Caco-2 (cell line): ENCODE measurements at regions not wholly inside any gene's neighbourhood (a gene's known extent, or its start where the extent isn't known, plus 50 kb on each side); places are given as distances from the start of the nearest gene placed in this dataset.

Source experiments
- BruUV-seq: library from RNA; stranded (reverse); fragments of 400-500 nt; replicated peaks from 2 replicates; lab custom pipeline; 2021; lab: Mats Ljungman, UMichigan
- CTCF ChIA-PET: fragments of 300-600 bp; sonication (Branson Sonifier 250); formaldehyde crosslinking; loops from one replicate; lab custom pipeline; 2022; ENCODE audit warnings: antibody characterized with exemption; lab: Charles Lee
- POLR2A ChIA-PET: fragments of 300-600 bp; sonication (Branson Sonifier 250); formaldehyde crosslinking; loops from one replicate; lab custom pipeline; 2022; ENCODE audit warnings: antibody characterized with exemption; lab: Charles Lee
- DNase-seq, 2 experiments: peaks; one replicate each; pipeline versions ENCODE4 v3.0.0 to v3.0.0-alpha.2; 2020 to 2022
- H3K27me3 ChIP-seq: replicated peaks from 2 replicates; pipeline ENCODE4 v1.6.0; 2011; ENCODE audit warnings: low read length; ENCODE audit not compliant: control insufficient read depth, insufficient read depth
- H3K36me3 ChIP-seq: 2 replicates; pipeline ENCODE4 v1.5.1; 2011; ENCODE audit warnings: low read length; ENCODE audit not compliant: control insufficient read depth, insufficient read depth
- H3K4me1 ChIP-seq: fragments of 250-450 bp; sonication (Bioruptor Pico); 2 replicates; pipeline ENCODE4 v1.5.1; 2020; ENCODE audit warnings: mild to moderate bottlenecking
- H3K4me3 ChIP-seq: 2 replicates; pipeline ENCODE4 v1.5.1; 2011; ENCODE audit warnings: low read depth, mild to moderate bottlenecking, control low read depth, low read length
- H3K9me3 ChIP-seq: fragments of 250-450 bp; sonication (Bioruptor Pico); 2 replicates; pipeline ENCODE4 v1.5.1; 2020; ENCODE audit warnings: mild to moderate bottlenecking, moderate library complexity
- H3K27ac Mint-ChIP-seq: one replicate; pipeline ENCODE4 v1.8.0; 2022; ENCODE audit warnings: mixed read lengths; ENCODE audit not compliant: unreplicated experiment
- H3K27me3 Mint-ChIP-seq: one replicate; pipeline ENCODE4 v1.8.0; 2022; ENCODE audit warnings: mixed read lengths; ENCODE audit not compliant: insufficient read depth, unreplicated experiment
- H3K36me3 Mint-ChIP-seq: one replicate; pipeline ENCODE4 v1.8.0; 2022; ENCODE audit warnings: mild to moderate bottlenecking, mixed read lengths; ENCODE audit not compliant: insufficient read depth, unreplicated experiment
- H3K4me1 Mint-ChIP-seq: one replicate; pipeline ENCODE4 v1.8.0; 2022; ENCODE audit warnings: low read depth, mixed read lengths; ENCODE audit not compliant: unreplicated experiment
- H3K4me3 Mint-ChIP-seq: one replicate; pipeline ENCODE4 v1.8.0; 2022; ENCODE audit warnings: mild to moderate bottlenecking, moderate library complexity, mixed read lengths; ENCODE audit not compliant: unreplicated experiment
- H3K9me3 Mint-ChIP-seq: one replicate; pipeline ENCODE4 v1.8.0; 2022; ENCODE audit warnings: mixed read lengths; ENCODE audit not compliant: unreplicated experiment
- intact Hi-C: fragments of 100-400 bp; cut with micrococcal nuclease; formaldehyde crosslinking; loops from one replicate; pipeline ENCODE4 v1.10.0; 2022; ENCODE audit not compliant: unreplicated experiment
- TF ChIP-seq, protein P1 (sequence below), 2 experiments: fragments of 200-600 bp in 1 of 2; IDR thresholded peaks; 1 replicate in 1 of 2; 2 replicates in 1 of 2; pipeline versions ENCODE4 v1.5.1 to v1.8.0; 2011 to 2022; ENCODE audit warnings: antibody characterized with exemption in 1 of 2, control low read depth in 1 of 2, inconsistent platforms in 1 of 2, low read depth in 1 of 2, low read length in 1 of 2, mild to moderate bottlenecking in 1 of 2, moderate library complexity in 1 of 2; ENCODE audit not compliant: insufficient read depth in 1 of 2, severe bottlenecking in 1 of 2, unreplicated experiment in 1 of 2

DNA sequence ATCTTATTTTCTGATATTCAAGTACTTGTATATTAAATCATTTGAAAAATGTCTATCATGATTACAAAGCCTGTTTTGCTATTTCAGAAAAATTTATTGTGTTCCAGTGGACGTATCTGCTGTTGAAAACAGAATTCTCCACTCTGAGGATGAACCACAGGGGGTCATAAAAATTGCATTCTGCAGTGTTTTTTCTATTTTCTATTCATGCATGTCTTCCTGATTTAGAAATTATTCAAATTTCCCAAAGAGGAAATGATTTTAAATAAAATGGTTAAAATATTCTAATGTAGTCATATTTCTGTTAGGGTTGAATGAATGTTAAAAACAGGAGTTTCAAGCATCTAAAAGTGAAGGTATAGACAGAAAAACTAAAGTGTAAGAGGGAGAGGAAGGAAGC lies 111.5 kb upstream of the ANKRD55 start:
- no TSS peak for BruUV-seq
- POLR2A ChIA-PET, result no interaction called here
- H3K9me3 Mint-ChIP-seq, result peaks cover 29% of the 10 kb centered on the region

DNA sequence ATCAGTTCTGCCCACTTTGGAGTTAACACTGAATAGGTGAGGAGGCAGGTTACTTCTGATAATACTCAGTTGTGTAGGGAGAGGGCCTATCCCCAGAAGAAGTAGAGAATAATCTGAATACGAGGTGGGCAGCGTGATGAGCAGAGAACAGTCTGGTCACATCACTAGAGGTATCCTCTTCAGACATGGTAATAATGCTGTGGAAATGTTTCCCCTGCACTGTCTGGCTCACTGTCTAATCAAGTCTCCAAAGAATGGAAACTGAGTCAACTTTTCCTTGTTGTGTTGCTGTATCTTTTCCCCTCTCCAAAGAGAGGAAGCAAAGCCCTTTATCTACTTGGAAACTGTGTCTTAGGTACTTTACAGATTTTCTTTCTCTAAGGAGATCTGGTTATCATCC lies 110.9 kb upstream of the ANKRD55 start:
- Mint-ChIP-seq H3K9me3 (peaks cover 35% of the 10 kb centered on the region), H3K4me1 (peaks cover 9% of the 10 kb centered on the region), H3K27me3 (no peaks in the 10 kb centered on the region), H3K4me3 (no peak overlapping the region), H3K36me3 (no peaks in the 10 kb centered on the region), H3K27ac (no peak overlapping the region)
- Histone ChIP-seq H3K27me3 (no peaks in the 10 kb centered on the region), H3K36me3 (no peaks in the 10 kb centered on the region), H3K4me1 (peaks cover 21% of the 10 kb centered on the region), H3K4me3 (no peak overlapping the region), H3K9me3 (peaks cover 4% of the 10 kb centered on the region; the same call in 1 of the 2 replicates)
- POLR2A ChIA-PET, result no interaction called here
- CTCF ChIA-PET, result no interaction called here
- BruUV-seq, result no TSS peak
- intact Hi-C loops, result no loop called here
- no peak for DNase-seq
- TF ChIP-seq, protein P1, sequence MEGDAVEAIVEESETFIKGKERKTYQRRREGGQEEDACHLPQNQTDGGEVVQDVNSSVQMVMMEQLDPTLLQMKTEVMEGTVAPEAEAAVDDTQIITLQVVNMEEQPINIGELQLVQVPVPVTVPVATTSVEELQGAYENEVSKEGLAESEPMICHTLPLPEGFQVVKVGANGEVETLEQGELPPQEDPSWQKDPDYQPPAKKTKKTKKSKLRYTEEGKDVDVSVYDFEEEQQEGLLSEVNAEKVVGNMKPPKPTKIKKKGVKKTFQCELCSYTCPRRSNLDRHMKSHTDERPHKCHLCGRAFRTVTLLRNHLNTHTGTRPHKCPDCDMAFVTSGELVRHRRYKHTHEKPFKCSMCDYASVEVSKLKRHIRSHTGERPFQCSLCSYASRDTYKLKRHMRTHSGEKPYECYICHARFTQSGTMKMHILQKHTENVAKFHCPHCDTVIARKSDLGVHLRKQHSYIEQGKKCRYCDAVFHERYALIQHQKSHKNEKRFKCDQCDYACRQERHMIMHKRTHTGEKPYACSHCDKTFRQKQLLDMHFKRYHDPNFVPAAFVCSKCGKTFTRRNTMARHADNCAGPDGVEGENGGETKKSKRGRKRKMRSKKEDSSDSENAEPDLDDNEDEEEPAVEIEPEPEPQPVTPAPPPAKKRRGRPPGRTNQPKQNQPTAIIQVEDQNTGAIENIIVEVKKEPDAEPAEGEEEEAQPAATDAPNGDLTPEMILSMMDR (IDR thresholded peaks at IDR 0.05; ENCODE audit: insufficient read depth in 1 of 2, low read depth in 1 of 2, low read length in 1 of 2, severe bottlenecking in 1 of 2, unreplicated experiment in 1 of 2), result no peak

More for the DNA sequence above, 111.5 kb upstream of the ANKRD55 start:
- Mint-ChIP-seq H3K4me1 (peaks cover 14% of the 10 kb centered on the region), H3K4me3 (no peak overlapping the region), H3K27me3 (no peaks in the 10 kb centered on the region), H3K27ac (no peak overlapping the region), H3K36me3 (no peaks in the 10 kb centered on the region)
- Histone ChIP-seq H3K27me3 (no peaks in the 10 kb centered on the region), H3K36me3 (no peaks in the 10 kb centered on the region), H3K4me1 (peaks cover 27% of the 10 kb centered on the region), H3K9me3 (peaks cover 4% of the 10 kb centered on the region; the same call in 1 of the 2 replicates), H3K4me3 (no peak overlapping the region)
- CTCF ChIA-PET, result no interaction called here
- no peak for DNase-seq
- intact Hi-C loops, result no loop called here
- TF ChIP-seq, protein P1 (IDR thresholded peaks at IDR 0.05; ENCODE audit: insufficient read depth in 1 of 2, low read depth in 1 of 2, low read length in 1 of 2, severe bottlenecking in 1 of 2, unreplicated experiment in 1 of 2), result no peak

DNA sequence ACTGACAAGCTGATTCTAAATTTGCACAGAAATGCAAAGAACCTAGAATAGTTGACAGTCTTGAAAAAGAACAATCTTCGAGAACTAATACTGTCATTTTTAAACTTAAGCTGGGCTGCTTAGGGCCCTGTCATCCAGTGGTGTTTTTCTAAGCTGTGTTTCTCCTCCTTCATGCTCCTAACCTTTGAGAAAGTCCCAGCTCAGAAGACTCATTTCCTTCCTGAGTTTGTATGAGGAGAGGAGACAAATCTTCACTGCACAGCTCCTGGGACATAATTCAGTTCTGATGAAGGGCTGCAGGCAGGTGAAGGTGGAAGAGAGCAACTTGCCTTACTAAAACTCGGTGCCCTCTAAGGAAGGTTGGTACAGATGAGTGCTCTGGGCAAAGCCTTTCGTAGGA lies 109.5 kb upstream of the ANKRD55 start:
- no peaks in the 10 kb centered on the region for H3K27me3 Mint-ChIP-seq
- TF ChIP-seq, protein P1 (IDR thresholded peaks at IDR 0.05; ENCODE audit: insufficient read depth in 1 of 2, low read depth in 1 of 2, low read length in 1 of 2, severe bottlenecking in 1 of 2, unreplicated experiment in 1 of 2), result no peak
- H3K4me3 ChIP-seq, result no peak overlapping the region
- ChIA-PET CTCF (no interaction called here), POLR2A (no interaction called here)
- no TSS peak for BruUV-seq
- H3K4me1 ChIP-seq, result peaks cover 12% of the 10 kb centered on the region
- H3K4me3 Mint-ChIP-seq, result no peak overlapping the region
- H3K36me3 Mint-ChIP-seq, result no peaks in the 10 kb centered on the region
- peaks cover 9% of the 10 kb centered on the region for H3K4me1 Mint-ChIP-seq
- H3K27me3 ChIP-seq, result no peaks in the 10 kb centered on the region
- peaks cover 4% of the 10 kb centered on the region; the same call in 1 of the 2 replicates for H3K9me3 ChIP-seq
- DNase-seq, result no peak
- no peaks in the 10 kb centered on the region for H3K36me3 ChIP-seq
- peaks cover 46% of the 10 kb centered on the region for H3K9me3 Mint-ChIP-seq
- no peak overlapping the region for H3K27ac Mint-ChIP-seq
- intact Hi-C loops, result no loop called here
